HepG2 (cell line): ENCODE measurements at regions not wholly inside any gene's neighbourhood (a gene's known extent, or its start where the extent isn't known, plus 50 kb on each side); places are given as distances from the start of the nearest gene placed in this dataset.

ENCODE experiments used
- ATF3 ChIP-seq: sonication (generic); formaldehyde crosslinking; IDR thresholded peaks from 2 replicates; pipeline ENCODE4 v1.4.0; 2020; ENCODE audit warnings: missing genetic modification reagents
- BRCA1 ChIP-seq: sonication (generic); formaldehyde crosslinking; IDR thresholded peaks from 2 replicates; pipeline ENCODE4 v1.4.0; 2020; ENCODE audit warnings: missing genetic modification reagents
- DZIP1 ChIP-seq: sonication (generic); formaldehyde crosslinking; IDR thresholded peaks from 2 replicates; pipeline ENCODE4 v1.5.0; 2020; ENCODE audit warnings: mild to moderate bottlenecking, missing genetic modification reagents
- ELF4 ChIP-seq: sonication (generic); formaldehyde crosslinking; IDR thresholded peaks from 2 replicates; pipeline ENCODE4 v1.5.0; 2020; ENCODE audit warnings: missing genetic modification reagents, mild to moderate bottlenecking, moderate library complexity, borderline replicate concordance
- KDM3A ChIP-seq: IDR thresholded peaks from 2 replicates; pipeline ENCODE4 v1.6.1; 2018; ENCODE audit warnings: low read depth, missing compliant biosample characterization
- NFE2L2 ChIP-seq: fragments of 150-350 bp; IDR thresholded peaks from 2 replicates; pipeline ENCODE4 v1.6.1; 2014; ENCODE audit warnings: low read length
- NR2C2 ChIP-seq: sonication (generic); formaldehyde crosslinking; IDR thresholded peaks from 2 replicates; pipeline ENCODE4 v1.4.0; 2020; ENCODE audit warnings: missing genetic modification reagents, mild to moderate bottlenecking, moderate library complexity, borderline replicate concordance
- SP140L ChIP-seq: sonication (generic); formaldehyde crosslinking; IDR thresholded peaks from 2 replicates; pipeline ENCODE4 v1.4.0; 2020; ENCODE audit warnings: missing genetic modification reagents, borderline replicate concordance
- TBL1XR1 ChIP-seq: fragments of 150-350 bp; IDR thresholded peaks from 2 replicates; pipeline ENCODE4 v1.6.1; 2014; ENCODE audit warnings: borderline replicate concordance, low read length; ENCODE audit not compliant: partially characterized antibody
- ZBTB25 ChIP-seq: IDR thresholded peaks from 2 replicates; pipeline ENCODE4 v1.6.1; 2018; ENCODE audit warnings: missing genetic modification reagents
- ZNF121 ChIP-seq: sonication (generic); formaldehyde crosslinking; IDR thresholded peaks from 2 replicates; pipeline ENCODE4 v1.5.0; 2020; ENCODE audit warnings: mild to moderate bottlenecking, missing genetic modification reagents
- ZNF530 ChIP-seq: sonication (generic); formaldehyde crosslinking; IDR thresholded peaks from 2 replicates; pipeline ENCODE4 v1.5.0; 2020; ENCODE audit warnings: low read depth, mild to moderate bottlenecking, missing genetic modification reagents
- ZNF746 ChIP-seq: sonication (generic); formaldehyde crosslinking; IDR thresholded peaks from 2 replicates; pipeline ENCODE4 v1.8.0; 2022; ENCODE audit warnings: mild to moderate bottlenecking, missing genetic modification reagents
- ZNF841 ChIP-seq: sonication (generic); formaldehyde crosslinking; IDR thresholded peaks from 2 replicates; pipeline ENCODE4 v1.8.1; 2023; ENCODE audit warnings: missing genetic modification reagents, borderline replicate concordance
- ZSCAN29 ChIP-seq: sonication (generic); formaldehyde crosslinking; conservative IDR thresholded peaks from 2 replicates; pipeline ENCODE4 v1.4.0; 2020; ENCODE audit warnings: mild to moderate bottlenecking, missing genetic modification reagents
- TF ChIP-seq, protein P1 (sequence below): sonication (generic); formaldehyde crosslinking; IDR thresholded peaks from 2 replicates; pipeline ENCODE4 v1.9.0; 2021; ENCODE audit warnings: missing genetic modification reagents, mild to moderate bottlenecking, borderline replicate concordance
- TF ChIP-seq, protein P2 (sequence below): sonication (generic); formaldehyde crosslinking; IDR thresholded peaks from 2 replicates; pipeline ENCODE4 v1.4.0; 2020; ENCODE audit warnings: missing genetic modification reagents, borderline replicate concordance

- peak; percentile 47; the same call in 1 of the 2 replicates for TF ChIP-seq ZBTB25 (CRISPR knock-in tag)
- no peak for TF ChIP-seq ELF4 (CRISPR knock-in tag)
- peak; percentile 62; the same call in 1 of the 2 replicates for TF ChIP-seq KDM3A (CRISPR knock-in tag)
- no peak for TF ChIP-seq ZNF121 (CRISPR knock-in tag)
- no peak for TF ChIP-seq SP140L
- no peak for TF ChIP-seq BRCA1 (CRISPR knock-in tag)
- no peak for TF ChIP-seq NFE2L2
- TF ChIP-seq ZSCAN29: no peak
- TF ChIP-seq, protein P1, sequence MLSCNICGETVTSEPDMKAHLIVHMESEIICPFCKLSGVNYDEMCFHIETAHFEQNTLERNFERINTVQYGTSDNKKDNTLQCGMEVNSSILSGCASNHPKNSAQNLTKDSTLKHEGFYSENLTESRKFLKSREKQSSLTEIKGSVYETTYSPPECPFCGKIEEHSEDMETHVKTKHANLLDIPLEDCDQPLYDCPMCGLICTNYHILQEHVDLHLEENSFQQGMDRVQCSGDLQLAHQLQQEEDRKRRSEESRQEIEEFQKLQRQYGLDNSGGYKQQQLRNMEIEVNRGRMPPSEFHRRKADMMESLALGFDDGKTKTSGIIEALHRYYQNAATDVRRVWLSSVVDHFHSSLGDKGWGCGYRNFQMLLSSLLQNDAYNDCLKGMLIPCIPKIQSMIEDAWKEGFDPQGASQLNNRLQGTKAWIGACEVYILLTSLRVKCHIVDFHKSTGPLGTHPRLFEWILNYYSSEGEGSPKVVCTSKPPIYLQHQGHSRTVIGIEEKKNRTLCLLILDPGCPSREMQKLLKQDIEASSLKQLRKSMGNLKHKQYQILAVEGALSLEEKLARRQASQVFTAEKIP: no peak
- no peak for TF ChIP-seq ZNF841 (CRISPR knock-in tag)
- TF ChIP-seq TBL1XR1: no peak
- TF ChIP-seq DZIP1: no peak
- TF ChIP-seq, protein P2, sequence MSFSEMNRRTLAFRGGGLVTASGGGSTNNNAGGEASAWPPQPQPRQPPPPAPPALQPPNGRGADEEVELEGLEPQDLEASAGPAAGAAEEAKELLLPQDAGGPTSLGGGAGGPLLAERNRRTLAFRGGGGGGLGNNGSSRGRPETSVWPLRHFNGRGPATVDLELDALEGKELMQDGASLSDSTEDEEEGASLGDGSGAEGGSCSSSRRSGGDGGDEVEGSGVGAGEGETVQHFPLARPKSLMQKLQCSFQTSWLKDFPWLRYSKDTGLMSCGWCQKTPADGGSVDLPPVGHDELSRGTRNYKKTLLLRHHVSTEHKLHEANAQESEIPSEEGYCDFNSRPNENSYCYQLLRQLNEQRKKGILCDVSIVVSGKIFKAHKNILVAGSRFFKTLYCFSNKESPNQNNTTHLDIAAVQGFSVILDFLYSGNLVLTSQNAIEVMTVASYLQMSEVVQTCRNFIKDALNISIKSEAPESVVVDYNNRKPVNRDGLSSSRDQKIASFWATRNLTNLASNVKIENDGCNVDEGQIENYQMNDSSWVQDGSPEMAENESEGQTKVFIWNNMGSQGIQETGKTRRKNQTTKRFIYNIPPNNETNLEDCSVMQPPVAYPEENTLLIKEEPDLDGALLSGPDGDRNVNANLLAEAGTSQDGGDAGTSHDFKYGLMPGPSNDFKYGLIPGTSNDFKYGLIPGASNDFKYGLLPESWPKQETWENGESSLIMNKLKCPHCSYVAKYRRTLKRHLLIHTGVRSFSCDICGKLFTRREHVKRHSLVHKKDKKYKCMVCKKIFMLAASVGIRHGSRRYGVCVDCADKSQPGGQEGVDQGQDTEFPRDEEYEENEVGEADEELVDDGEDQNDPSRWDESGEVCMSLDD (CRISPR knock-in tag): no peak
- TF ChIP-seq ATF3: peak; percentile 93
- TF ChIP-seq ZNF530 (CRISPR knock-in tag): no peak
- TF ChIP-seq ZNF746 (CRISPR knock-in tag): no peak
- TF ChIP-seq NR2C2 (CRISPR knock-in tag): no peak; the same call in 1 of the 2 replicates
These were observed 447.0 kb downstream of the KIF4B start (continued) for GRCh38 chr5:155460501-155460931.
